ENCODE measurements at regions not wholly inside any gene's neighbourhood (a gene's known extent, or its start where the extent isn't known, plus 50 kb on each side); places are given as distances from the start of the nearest gene placed in this dataset.

GRCh38 chr11:113571531-113571930 is 96.3 kb upstream of the DRD2 start:
- intact Hi-C loops (cut with DNase I): no loop called here
- DNase-seq: no peak
- Histone ChIP-seq H3K27me3 (no peaks in the 10 kb centered on the region), H3K36me3 (no peaks in the 10 kb centered on the region), H3K9me3 (no peaks in the 10 kb centered on the region), H3K4me3 (no peak overlapping the region), H3K4me1 (no peaks in the 10 kb centered on the region), H3K27ac (no peak overlapping the region)
- WGBS, 2 donors: 74% methylated on average over 4 of the region's 4 CpGs
- no peak for FAIRE-seq
- ATAC-seq: no peak
- no peak for TF ChIP-seq CTCF (IDR thresholded peaks at IDR 0.05)

GRCh38 chr11:113570906-113571305 is 95.7 kb upstream of the DRD2 start:
- intact Hi-C loops (cut with DNase I): no loop called here
- no peak for TF ChIP-seq CTCF (IDR thresholded peaks at IDR 0.05)
- no peak for DNase-seq
- Histone ChIP-seq H3K27ac (no peak overlapping the region), H3K36me3 (no peaks in the 10 kb centered on the region), H3K27me3 (no peaks in the 10 kb centered on the region), H3K9me3 (no peaks in the 10 kb centered on the region), H3K4me1 (no peaks in the 10 kb centered on the region), H3K4me3 (no peak overlapping the region)
- ATAC-seq: no peak
- no peak for FAIRE-seq

- no peak for FAIRE-seq
- ATAC-seq: no peak
- Histone ChIP-seq H3K4me3 (no peak overlapping the region), H3K27ac (no peak overlapping the region), H3K9me3 (no peaks in the 10 kb centered on the region), H3K27me3 (no peaks in the 10 kb centered on the region), H3K36me3 (no peaks in the 10 kb centered on the region), H3K4me1 (no peaks in the 10 kb centered on the region)
- no peak for TF ChIP-seq CTCF (IDR thresholded peaks at IDR 0.05)
- WGBS, 2 donors: 78 to 87% methylated on average over 3 of the region's 3 CpGs
- DNase-seq: no peak
- intact Hi-C loops (cut with DNase I): no loop called here
Measured at GRCh38 chr11:113569391-113569790, 94.2 kb upstream of the DRD2 start.

GRCh38 chr11:113568566-113568965 is 93.4 kb upstream of the DRD2 start:
- no peak for TF ChIP-seq CTCF (IDR thresholded peaks at IDR 0.05)
- H3K4me3 ChIP-seq: no peak overlapping the region
- no peak for FAIRE-seq
- no peaks in the 10 kb centered on the region for H3K4me1 ChIP-seq
- no peak overlapping the region for H3K27ac ChIP-seq
- ATAC-seq: no peak
- no peaks in the 10 kb centered on the region for H3K9me3 ChIP-seq
- intact Hi-C loops (cut with DNase I): no loop called here
- no peak for DNase-seq
- no peaks in the 10 kb centered on the region for H3K36me3 ChIP-seq
- no peaks in the 10 kb centered on the region for H3K27me3 ChIP-seq
- WGBS, 2 donors: 45 to 47% methylated on average over 4 of the region's 4 CpGs

GRCh38 chr11:113567867-113568544 is 92.8 kb upstream of the DRD2 start:
- no peak for ATAC-seq

More at GRCh38 chr11:113567867-113568544, 92.8 kb upstream of the DRD2 start:
- no peak for TF ChIP-seq CTCF (IDR thresholded peaks at IDR 0.05)
- H3K9me3 ChIP-seq: no peaks in the 10 kb centered on the region
- no peaks in the 10 kb centered on the region for H3K27me3 ChIP-seq
- DNase-seq: no peak
- no peak for FAIRE-seq
- intact Hi-C loops (cut with DNase I): no loop called here
- WGBS, 2 donors: 39% methylated on average over 11 of the region's 11 CpGs
- H3K36me3 ChIP-seq: no peaks in the 10 kb centered on the region
- H3K27ac ChIP-seq: no peak overlapping the region
- H3K4me3 ChIP-seq: no peak overlapping the region
- no peaks in the 10 kb centered on the region for H3K4me1 ChIP-seq
